Osteocyte (in vitro differentiated cells): ENCODE measurements at regions not wholly inside any gene's neighbourhood (a gene's known extent, or its start where the extent isn't known, plus 50 kb on each side); places are given as distances from the start of the nearest gene placed in this dataset.

Source experiments
- DNase-seq: peaks from one replicate; pipeline ENCODE4 v3.0.0; 2021; ENCODE audit warnings: mixed read lengths; ENCODE audit not compliant: unreplicated experiment; ENCODE audit errors: extremely low spot score
- H3K27ac Mint-ChIP-seq: one replicate; pipeline ENCODE4 v1.8.0; 2021; ENCODE audit warnings: mild to moderate bottlenecking, mixed read lengths; ENCODE audit not compliant: unreplicated experiment
- H3K27me3 Mint-ChIP-seq: one replicate; pipeline ENCODE4 v1.8.0; 2021; ENCODE audit warnings: mixed read lengths; ENCODE audit not compliant: unreplicated experiment
- H3K36me3 Mint-ChIP-seq: one replicate; pipeline ENCODE4 v1.8.0; 2021; ENCODE audit warnings: mixed read lengths; ENCODE audit not compliant: unreplicated experiment
- H3K4me1 Mint-ChIP-seq: one replicate; pipeline ENCODE4 v1.8.0; 2021; ENCODE audit warnings: mixed read lengths; ENCODE audit not compliant: unreplicated experiment
- H3K4me3 Mint-ChIP-seq: one replicate; pipeline ENCODE4 v1.8.0; 2021; ENCODE audit warnings: mild to moderate bottlenecking, moderate library complexity, mixed read lengths; ENCODE audit not compliant: unreplicated experiment
- H3K9me3 Mint-ChIP-seq: one replicate; pipeline ENCODE4 v1.8.0; 2021; ENCODE audit warnings: mixed read lengths; ENCODE audit not compliant: unreplicated experiment
- CTCF ChIP-seq: fragments of 200-600 bp; sonication (generic); IDR thresholded peaks from 2 replicates; pipeline ENCODE4 v1.5.0; 2021; ENCODE audit warnings: antibody characterized with exemption, mild to moderate bottlenecking, moderate library complexity

GRCh38 chr13:103324641-103325040, 258.4 kb upstream of the SLC10A2 start:
- Mint-ChIP-seq H3K9me3 (peaks cover 6% of the 10 kb centered on the region), H3K4me1 (no peaks in the 10 kb centered on the region), H3K4me3 (no peak overlapping the region), H3K27ac (no peak overlapping the region), H3K27me3 (no peaks in the 10 kb centered on the region), H3K36me3 (no peaks in the 10 kb centered on the region)
- DNase-seq: no peak
- no peak for TF ChIP-seq CTCF

GRCh38 chr13:103315711-103316110, 249.5 kb upstream of the SLC10A2 start:
- no peaks in the 10 kb centered on the region for H3K36me3 Mint-ChIP-seq
- H3K4me1 Mint-ChIP-seq: no peaks in the 10 kb centered on the region
- H3K4me3 Mint-ChIP-seq: no peak overlapping the region
- no peak for TF ChIP-seq CTCF
- DNase-seq: no peak
- H3K9me3 Mint-ChIP-seq: peaks cover 5% of the 10 kb centered on the region
- no peak overlapping the region for H3K27ac Mint-ChIP-seq
- H3K27me3 Mint-ChIP-seq: no peaks in the 10 kb centered on the region

- Mint-ChIP-seq H3K36me3 (no peaks in the 10 kb centered on the region), H3K9me3 (no peaks in the 10 kb centered on the region), H3K27ac (no peak overlapping the region), H3K4me3 (no peak overlapping the region), H3K27me3 (no peaks in the 10 kb centered on the region), H3K4me1 (peaks cover 2% of the 10 kb centered on the region)
- TF ChIP-seq CTCF: no peak
- DNase-seq: no peak
These were observed 246.2 kb upstream of the SLC10A2 start for GRCh38 chr13:103312467-103312866.

DNA sequence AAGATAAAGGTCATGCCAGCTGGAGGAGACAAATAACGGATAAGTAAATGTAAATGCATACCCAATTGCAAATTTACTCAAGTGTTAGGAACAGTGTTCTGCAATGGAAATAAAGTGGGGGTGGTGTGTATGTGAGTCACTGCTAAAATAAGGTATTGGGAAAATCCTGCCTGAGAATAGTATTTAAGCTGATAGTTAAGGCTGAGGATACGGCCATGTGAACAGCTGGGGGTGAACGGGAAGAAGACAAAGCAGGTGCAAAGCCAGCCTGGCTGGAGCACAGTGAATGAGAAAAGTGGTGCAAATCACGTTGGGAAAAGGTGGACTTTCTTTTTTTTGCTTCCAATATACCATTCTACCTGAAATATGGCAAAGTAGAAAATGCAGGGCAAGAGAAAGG, 242.4 kb upstream of the SLC10A2 start:
- H3K4me1 Mint-ChIP-seq: peaks cover 2% of the 10 kb centered on the region
- no peak overlapping the region for H3K4me3 Mint-ChIP-seq
- no peak overlapping the region for H3K27ac Mint-ChIP-seq
- no peaks in the 10 kb centered on the region for H3K36me3 Mint-ChIP-seq
- no peak for TF ChIP-seq CTCF
- H3K9me3 Mint-ChIP-seq: no peaks in the 10 kb centered on the region
- H3K27me3 Mint-ChIP-seq: no peaks in the 10 kb centered on the region
- DNase-seq: no peak

DNA sequence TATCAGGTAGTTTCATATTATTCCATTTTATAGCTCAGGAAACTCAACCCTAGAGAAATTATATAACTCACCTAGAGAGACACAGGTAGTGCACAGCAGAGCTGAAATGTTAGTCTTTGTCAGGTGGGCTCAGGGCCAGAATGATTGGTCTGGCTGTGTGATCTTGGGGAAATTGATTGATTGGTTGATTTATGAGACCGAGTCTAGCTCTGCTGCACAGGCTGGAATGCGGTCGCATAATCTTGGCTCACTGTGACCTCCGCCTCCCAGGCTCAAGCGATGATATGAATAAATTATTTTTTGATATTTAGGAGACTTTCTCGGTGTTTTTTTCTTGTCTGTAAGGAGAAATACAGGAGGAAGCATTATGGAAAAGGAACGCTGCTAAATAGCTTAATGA, 239.9 kb upstream of the SLC10A2 start:
- no peaks in the 10 kb centered on the region for H3K36me3 Mint-ChIP-seq
- no peak overlapping the region for H3K27ac Mint-ChIP-seq
- H3K4me1 Mint-ChIP-seq: peaks cover 2% of the 10 kb centered on the region
- H3K27me3 Mint-ChIP-seq: no peaks in the 10 kb centered on the region
- DNase-seq: no peak
- H3K9me3 Mint-ChIP-seq: no peaks in the 10 kb centered on the region
- no peak for TF ChIP-seq CTCF
- H3K4me3 Mint-ChIP-seq: no peak overlapping the region
